ENCODE measurements at regions not wholly inside any gene's neighbourhood (a gene's known extent, or its start where the extent isn't known, plus 50 kb on each side); places are given as distances from the start of the nearest gene placed in this dataset.
"Not testable (repeated sequence)": the region's sequence is repeated elsewhere in the genome, so short reads cannot be mapped to it uniquely, and the experiment has no call there.

DNA sequence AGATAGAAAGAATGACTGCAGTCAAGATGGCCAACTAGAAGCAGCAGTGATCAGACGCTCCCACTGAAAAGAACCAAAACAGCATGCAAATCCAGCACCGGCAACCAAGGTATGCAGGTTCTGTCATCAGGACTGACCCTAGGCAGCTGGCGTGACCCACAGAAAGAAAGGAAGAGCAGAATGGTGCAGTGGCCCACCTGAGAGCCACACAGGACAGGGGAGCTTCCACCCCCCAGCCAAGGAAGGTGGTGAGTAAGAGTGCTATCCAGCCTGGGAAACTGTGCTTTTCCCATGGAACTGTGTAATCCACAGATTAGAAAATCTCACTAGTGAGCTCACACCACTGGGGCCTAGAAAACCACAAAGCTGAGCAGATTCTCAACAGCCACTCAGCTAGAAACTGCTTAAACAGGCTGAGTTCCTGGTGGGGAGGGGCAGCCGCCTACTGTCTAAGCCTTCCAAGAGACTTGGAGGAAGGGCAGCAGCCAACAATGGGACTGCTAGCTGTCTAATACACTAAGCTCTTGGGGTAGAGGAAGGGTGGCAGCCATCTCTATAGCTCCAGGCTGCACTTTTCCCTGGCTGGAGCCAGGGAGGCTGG lies 127.9 kb downstream of the EVA1A start:
- peaks cover 1% of the 10 kb centered on the region for H3K27me3 Mint-ChIP-seq (ENCODE audit: unreplicated experiment)
- no peak overlapping the region for H3K4me3 Mint-ChIP-seq (ENCODE audit: unreplicated experiment)
- no peaks in the 10 kb centered on the region for H3K36me3 Mint-ChIP-seq (ENCODE audit: unreplicated experiment)
- peaks cover 2% of the 10 kb centered on the region for H3K4me1 Mint-ChIP-seq (ENCODE audit: low read depth, unreplicated experiment)
- no peak for DNase-seq
- H3K9me3 Mint-ChIP-seq (ENCODE audit: unreplicated experiment) = peaks cover 2% of the 10 kb centered on the region
- TF ChIP-seq, protein P1, sequence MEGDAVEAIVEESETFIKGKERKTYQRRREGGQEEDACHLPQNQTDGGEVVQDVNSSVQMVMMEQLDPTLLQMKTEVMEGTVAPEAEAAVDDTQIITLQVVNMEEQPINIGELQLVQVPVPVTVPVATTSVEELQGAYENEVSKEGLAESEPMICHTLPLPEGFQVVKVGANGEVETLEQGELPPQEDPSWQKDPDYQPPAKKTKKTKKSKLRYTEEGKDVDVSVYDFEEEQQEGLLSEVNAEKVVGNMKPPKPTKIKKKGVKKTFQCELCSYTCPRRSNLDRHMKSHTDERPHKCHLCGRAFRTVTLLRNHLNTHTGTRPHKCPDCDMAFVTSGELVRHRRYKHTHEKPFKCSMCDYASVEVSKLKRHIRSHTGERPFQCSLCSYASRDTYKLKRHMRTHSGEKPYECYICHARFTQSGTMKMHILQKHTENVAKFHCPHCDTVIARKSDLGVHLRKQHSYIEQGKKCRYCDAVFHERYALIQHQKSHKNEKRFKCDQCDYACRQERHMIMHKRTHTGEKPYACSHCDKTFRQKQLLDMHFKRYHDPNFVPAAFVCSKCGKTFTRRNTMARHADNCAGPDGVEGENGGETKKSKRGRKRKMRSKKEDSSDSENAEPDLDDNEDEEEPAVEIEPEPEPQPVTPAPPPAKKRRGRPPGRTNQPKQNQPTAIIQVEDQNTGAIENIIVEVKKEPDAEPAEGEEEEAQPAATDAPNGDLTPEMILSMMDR (IDR thresholded peaks at IDR 0.05; ENCODE audit: partially characterized antibody, unreplicated experiment) = no peak
- H3K27ac Mint-ChIP-seq (ENCODE audit: unreplicated experiment) = no peak overlapping the region

DNA sequence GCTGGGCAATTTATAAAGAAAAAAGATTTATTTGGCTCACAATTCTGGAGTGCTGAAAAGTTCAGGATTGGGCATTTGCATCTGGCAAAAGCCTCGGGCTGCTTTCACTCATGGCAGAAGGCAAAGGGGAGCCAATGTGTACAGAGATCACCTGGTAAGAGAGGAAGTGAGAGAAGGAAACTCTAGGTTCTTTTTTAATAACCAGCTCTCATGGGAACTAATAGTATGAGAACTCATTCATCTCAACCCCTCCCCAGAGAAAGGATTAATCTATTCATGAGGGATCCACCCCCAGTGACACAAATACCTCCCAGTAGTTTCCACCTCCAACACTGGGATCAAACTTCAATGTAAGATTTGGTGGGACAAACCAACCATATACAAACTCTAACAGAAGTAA lies 129.0 kb downstream of the EVA1A start:
- Mint-ChIP-seq H3K36me3 (ENCODE audit: unreplicated experiment) (no peaks in the 10 kb centered on the region), H3K27me3 (ENCODE audit: unreplicated experiment) (peaks cover 1% of the 10 kb centered on the region), H3K9me3 (ENCODE audit: unreplicated experiment) (peaks cover 2% of the 10 kb centered on the region), H3K4me1 (ENCODE audit: low read depth, unreplicated experiment) (peaks cover 2% of the 10 kb centered on the region), H3K27ac (ENCODE audit: unreplicated experiment) (no peak overlapping the region), H3K4me3 (ENCODE audit: unreplicated experiment) (no peak overlapping the region)
- TF ChIP-seq, protein P1 (IDR thresholded peaks at IDR 0.05; ENCODE audit: partially characterized antibody, unreplicated experiment) = no peak
- DNase-seq = no peak

DNA sequence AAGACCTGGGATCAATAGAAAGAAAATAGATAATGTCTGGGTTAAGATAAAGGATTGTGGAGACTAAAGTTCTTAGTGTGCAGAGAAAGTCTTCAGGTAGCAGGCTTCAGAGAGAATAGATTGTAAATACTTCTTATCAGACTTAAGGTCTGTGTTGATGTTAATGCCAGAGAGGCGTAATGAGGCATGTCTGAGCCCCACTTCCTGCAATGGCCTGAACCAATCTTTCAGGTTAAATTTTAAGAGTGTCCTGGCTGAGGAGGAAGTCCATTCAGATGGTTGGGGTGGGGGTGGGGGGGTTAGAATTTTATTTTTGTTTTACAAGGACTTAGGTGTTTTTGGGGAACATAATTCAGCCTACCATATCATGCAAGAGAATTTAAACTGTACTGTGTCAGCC lies 129.5 kb downstream of the EVA1A start:
- H3K9me3 Mint-ChIP-seq (ENCODE audit: unreplicated experiment) = peaks cover 2% of the 10 kb centered on the region
- TF ChIP-seq, protein P1 (IDR thresholded peaks at IDR 0.05; ENCODE audit: partially characterized antibody, unreplicated experiment) = no peak

DNA sequence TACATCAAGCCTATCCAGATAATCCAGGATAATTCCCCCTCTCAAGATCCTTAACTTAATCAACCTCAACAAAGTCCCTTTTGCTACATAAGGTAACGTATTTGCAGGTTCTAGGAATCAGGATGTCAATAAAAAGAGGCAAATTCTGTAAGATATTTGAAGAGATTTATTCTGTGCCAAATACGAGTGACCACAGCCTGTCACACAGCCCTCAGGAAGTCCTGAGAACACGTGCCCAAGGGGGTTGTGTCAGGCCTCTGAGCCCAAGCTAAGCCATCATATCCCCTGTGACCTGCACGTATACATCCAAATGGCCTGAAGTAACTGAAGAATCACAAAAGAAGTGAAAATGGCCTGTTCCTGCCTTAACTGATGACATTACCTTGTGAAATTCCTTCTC lies 130.3 kb downstream of the EVA1A start:
- H3K4me3 Mint-ChIP-seq (ENCODE audit: unreplicated experiment); H3K27ac Mint-ChIP-seq (ENCODE audit: unreplicated experiment); H3K4me1 Mint-ChIP-seq (ENCODE audit: low read depth, unreplicated experiment); DNase-seq; H3K36me3 Mint-ChIP-seq (ENCODE audit: unreplicated experiment); H3K27me3 Mint-ChIP-seq (ENCODE audit: unreplicated experiment); H3K9me3 Mint-ChIP-seq (ENCODE audit: unreplicated experiment): not testable (repeated sequence)

More for the DNA sequence above, 129.5 kb downstream of the EVA1A start:
- H3K4me3 Mint-ChIP-seq (ENCODE audit: unreplicated experiment) = no peak overlapping the region
- peaks cover 1% of the 10 kb centered on the region for H3K27me3 Mint-ChIP-seq (ENCODE audit: unreplicated experiment)
- no peak overlapping the region for H3K27ac Mint-ChIP-seq (ENCODE audit: unreplicated experiment)
- no peak for DNase-seq
- peaks cover 2% of the 10 kb centered on the region for H3K4me1 Mint-ChIP-seq (ENCODE audit: low read depth, unreplicated experiment)
- no peaks in the 10 kb centered on the region for H3K36me3 Mint-ChIP-seq (ENCODE audit: unreplicated experiment)

DNA sequence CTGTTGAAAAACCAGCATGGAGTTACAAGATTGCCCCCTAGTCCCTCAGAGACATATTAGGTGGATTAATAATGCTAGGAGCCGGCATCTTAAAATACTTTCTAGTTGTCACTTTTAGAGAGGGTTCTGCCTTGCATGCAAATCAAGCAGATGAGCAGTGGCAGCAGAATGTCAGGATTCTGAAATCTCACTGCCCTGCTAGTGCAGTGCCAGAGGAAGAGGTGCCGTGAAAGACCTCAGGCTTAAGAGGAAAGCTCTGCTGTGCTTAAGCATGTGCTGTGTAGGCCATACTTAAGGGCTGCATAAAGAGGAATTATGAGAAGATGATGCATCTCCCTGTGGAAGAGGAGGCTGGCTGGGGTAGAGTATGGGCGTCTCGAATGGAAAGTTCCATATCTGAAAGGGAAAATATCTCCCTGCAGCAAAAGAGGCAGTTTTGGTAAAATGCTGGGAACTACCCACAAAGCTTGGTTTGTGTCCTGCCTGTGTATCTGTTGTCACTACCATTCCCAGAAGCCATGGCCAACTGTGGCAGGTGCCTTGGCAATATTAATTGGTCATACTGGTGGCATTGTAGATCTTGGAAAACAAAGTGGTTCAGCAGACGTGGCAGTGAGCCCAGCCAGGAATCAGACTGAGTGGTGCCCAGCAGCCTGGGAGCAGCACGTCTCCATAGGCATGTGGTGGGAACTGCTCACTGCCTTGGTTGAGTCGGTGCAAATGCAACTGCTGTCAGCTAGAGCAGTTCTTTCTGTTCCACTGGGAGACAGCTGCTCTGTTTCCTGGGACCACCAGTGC lies 131.9 kb downstream of the EVA1A start:
- no peak overlapping the region for H3K4me3 Mint-ChIP-seq (ENCODE audit: unreplicated experiment)
- H3K9me3 Mint-ChIP-seq (ENCODE audit: unreplicated experiment) = no peaks in the 10 kb centered on the region
- TF ChIP-seq, protein P1 (IDR thresholded peaks at IDR 0.05; ENCODE audit: partially characterized antibody, unreplicated experiment) = no peak
- H3K27ac Mint-ChIP-seq (ENCODE audit: unreplicated experiment) = no peak overlapping the region
- DNase-seq = no peak
- no peaks in the 10 kb centered on the region for H3K36me3 Mint-ChIP-seq (ENCODE audit: unreplicated experiment)
- H3K27me3 Mint-ChIP-seq (ENCODE audit: unreplicated experiment) = peaks cover 1% of the 10 kb centered on the region
- peaks cover 2% of the 10 kb centered on the region for H3K4me1 Mint-ChIP-seq (ENCODE audit: low read depth, unreplicated experiment)
